ENCODE measurements at regions not wholly inside any gene's neighbourhood (a gene's known extent, or its start where the extent isn't known, plus 50 kb on each side); places are given as distances from the start of the nearest gene placed in this dataset.

DNA sequence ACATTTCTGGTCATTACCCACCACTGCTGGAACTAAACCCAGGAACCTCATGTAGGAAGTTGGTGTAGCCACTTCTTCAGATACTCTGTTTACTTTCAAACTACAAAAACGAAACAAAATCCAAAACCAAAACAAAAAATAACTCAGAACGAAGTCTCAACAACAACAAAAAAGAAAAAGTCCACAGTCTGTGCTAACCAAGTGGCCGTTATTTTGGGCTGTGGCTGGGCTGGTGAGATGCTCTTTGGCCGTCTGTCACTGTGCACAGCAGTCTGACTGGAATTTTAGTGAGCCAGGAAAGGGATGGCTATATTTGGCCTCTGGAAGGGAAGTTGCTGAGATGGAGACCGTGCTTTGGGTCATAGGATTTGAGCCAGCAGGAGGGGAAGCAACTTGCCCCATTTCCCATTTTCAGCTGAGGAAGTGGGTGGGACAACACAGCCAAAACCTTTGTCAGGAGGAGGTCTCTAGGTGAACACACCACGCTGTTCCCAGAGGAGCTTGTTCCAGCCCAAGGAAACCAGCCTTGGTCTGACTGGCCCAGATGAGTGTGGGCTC, 334.1 kb downstream of the ZSWIM6 start:
- no peak overlapping the region for H3K27ac Mint-ChIP-seq
- no peaks in the 10 kb centered on the region for H3K9me3 Mint-ChIP-seq
- H3K4me1 Mint-ChIP-seq, result peaks cover 3% of the 10 kb centered on the region
- no peak for DNase-seq (ENCODE audit: low spot score in 2 of 2, unreplicated experiment in 2 of 2)
- no peaks in the 10 kb centered on the region for H3K36me3 Mint-ChIP-seq
- TF ChIP-seq, protein P1, sequence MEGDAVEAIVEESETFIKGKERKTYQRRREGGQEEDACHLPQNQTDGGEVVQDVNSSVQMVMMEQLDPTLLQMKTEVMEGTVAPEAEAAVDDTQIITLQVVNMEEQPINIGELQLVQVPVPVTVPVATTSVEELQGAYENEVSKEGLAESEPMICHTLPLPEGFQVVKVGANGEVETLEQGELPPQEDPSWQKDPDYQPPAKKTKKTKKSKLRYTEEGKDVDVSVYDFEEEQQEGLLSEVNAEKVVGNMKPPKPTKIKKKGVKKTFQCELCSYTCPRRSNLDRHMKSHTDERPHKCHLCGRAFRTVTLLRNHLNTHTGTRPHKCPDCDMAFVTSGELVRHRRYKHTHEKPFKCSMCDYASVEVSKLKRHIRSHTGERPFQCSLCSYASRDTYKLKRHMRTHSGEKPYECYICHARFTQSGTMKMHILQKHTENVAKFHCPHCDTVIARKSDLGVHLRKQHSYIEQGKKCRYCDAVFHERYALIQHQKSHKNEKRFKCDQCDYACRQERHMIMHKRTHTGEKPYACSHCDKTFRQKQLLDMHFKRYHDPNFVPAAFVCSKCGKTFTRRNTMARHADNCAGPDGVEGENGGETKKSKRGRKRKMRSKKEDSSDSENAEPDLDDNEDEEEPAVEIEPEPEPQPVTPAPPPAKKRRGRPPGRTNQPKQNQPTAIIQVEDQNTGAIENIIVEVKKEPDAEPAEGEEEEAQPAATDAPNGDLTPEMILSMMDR (IDR thresholded peaks at IDR 0.05; ENCODE audit: unreplicated experiment), result no peak
- no peak overlapping the region for H3K4me3 Mint-ChIP-seq
- peaks cover 73% of the 10 kb centered on the region for H3K27me3 Mint-ChIP-seq (ENCODE audit: low read depth)

GRCh38 chr5:61667525-61668218, 335.6 kb downstream of the ZSWIM6 start:
- Mint-ChIP-seq H3K27ac (no peak overlapping the region), H3K4me3 (no peak overlapping the region), H3K36me3 (no peaks in the 10 kb centered on the region), H3K27me3 (ENCODE audit: low read depth) (peaks cover 58% of the 10 kb centered on the region), H3K9me3 (no peaks in the 10 kb centered on the region), H3K4me1 (peaks cover 3% of the 10 kb centered on the region)
- TF ChIP-seq, protein P1 (IDR thresholded peaks at IDR 0.05; ENCODE audit: unreplicated experiment), result no peak
- DNase-seq (ENCODE audit: low spot score in 2 of 2, unreplicated experiment in 2 of 2), result no peak

GRCh38 chr5:61669531-61669930, 337.5 kb downstream of the ZSWIM6 start:
- no peak overlapping the region for H3K4me3 Mint-ChIP-seq
- no peaks in the 10 kb centered on the region for H3K36me3 Mint-ChIP-seq
- no peak overlapping the region for H3K27ac Mint-ChIP-seq
- TF ChIP-seq, protein P1 (IDR thresholded peaks at IDR 0.05; ENCODE audit: unreplicated experiment), result no peak
- H3K27me3 Mint-ChIP-seq (ENCODE audit: low read depth), result peaks cover 40% of the 10 kb centered on the region
- no peaks in the 10 kb centered on the region for H3K9me3 Mint-ChIP-seq
- DNase-seq (ENCODE audit: low spot score in 2 of 2, unreplicated experiment in 2 of 2), result no peak
- peaks cover 3% of the 10 kb centered on the region for H3K4me1 Mint-ChIP-seq

DNA sequence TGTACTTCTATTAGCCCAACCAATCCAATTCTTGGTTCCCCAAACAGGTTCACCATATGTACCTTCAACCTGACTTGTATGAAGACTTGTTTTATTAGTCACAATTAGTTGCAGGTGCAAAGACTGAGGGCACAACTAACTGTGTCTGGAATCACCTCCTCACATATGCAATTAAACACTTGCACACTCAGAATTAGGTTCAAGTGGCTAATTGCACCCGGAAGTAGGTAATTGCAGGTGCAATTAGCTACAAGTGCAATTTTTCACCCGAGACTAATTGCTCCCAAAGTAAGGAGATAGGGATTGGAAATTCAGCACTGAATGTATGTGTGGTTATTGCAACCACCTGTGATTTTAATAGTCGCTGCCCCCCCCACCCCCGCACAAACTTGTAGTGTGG, 338.9 kb downstream of the ZSWIM6 start:
- peaks cover 3% of the 10 kb centered on the region for H3K4me1 Mint-ChIP-seq
- DNase-seq (ENCODE audit: low spot score in 2 of 2, unreplicated experiment in 2 of 2), result no peak
- no peaks in the 10 kb centered on the region for H3K9me3 Mint-ChIP-seq
- no peaks in the 10 kb centered on the region for H3K36me3 Mint-ChIP-seq
- H3K27ac Mint-ChIP-seq, result no peak overlapping the region
- TF ChIP-seq, protein P1 (IDR thresholded peaks at IDR 0.05; ENCODE audit: unreplicated experiment), result no peak
- H3K4me3 Mint-ChIP-seq, result no peak overlapping the region
- peaks cover 38% of the 10 kb centered on the region for H3K27me3 Mint-ChIP-seq (ENCODE audit: low read depth)

DNA sequence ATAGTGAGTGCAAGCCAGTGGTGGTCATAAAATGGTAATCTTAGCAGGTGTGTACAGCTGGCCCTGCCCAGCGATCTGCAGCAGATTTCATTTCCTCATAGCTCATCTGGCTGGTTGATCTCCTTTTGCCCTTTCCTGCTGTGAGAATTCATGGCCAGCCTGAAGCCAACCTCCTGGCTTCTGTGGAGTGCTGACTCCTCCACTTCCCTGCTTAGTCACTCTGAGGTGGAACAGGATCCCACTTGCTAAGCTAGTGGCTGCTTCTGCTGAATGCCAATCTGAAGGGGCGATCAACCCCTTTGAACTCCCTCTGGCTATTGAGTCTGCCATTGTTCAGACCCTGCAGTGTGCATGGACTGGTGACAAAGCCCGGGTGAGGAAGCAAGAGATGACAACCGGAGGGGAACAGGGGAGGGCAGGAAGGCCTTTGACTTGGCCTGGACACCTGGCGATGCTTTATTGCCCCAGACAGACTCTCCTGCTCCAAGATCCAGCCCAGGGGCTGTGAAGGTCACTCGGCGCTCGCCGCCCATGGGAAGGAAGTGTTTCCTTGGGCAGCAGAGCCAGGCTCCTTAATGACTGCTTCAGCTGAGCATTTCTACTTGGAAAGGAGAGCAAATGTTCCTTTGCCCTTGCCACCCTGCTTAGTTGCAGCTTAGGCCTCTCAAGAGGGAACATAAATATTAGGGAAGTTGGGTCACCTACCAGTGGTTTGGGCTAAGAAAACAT, 341.1 kb downstream of the ZSWIM6 start:
- no peak for DNase-seq (ENCODE audit: low spot score in 2 of 2, unreplicated experiment in 2 of 2)
- TF ChIP-seq, protein P1 (IDR thresholded peaks at IDR 0.05; ENCODE audit: unreplicated experiment), result no peak
- no peak overlapping the region for H3K27ac Mint-ChIP-seq
- H3K4me1 Mint-ChIP-seq, result peaks cover 3% of the 10 kb centered on the region
- peaks cover 26% of the 10 kb centered on the region for H3K27me3 Mint-ChIP-seq (ENCODE audit: low read depth)
- no peak overlapping the region for H3K4me3 Mint-ChIP-seq
- H3K9me3 Mint-ChIP-seq, result no peaks in the 10 kb centered on the region
- no peaks in the 10 kb centered on the region for H3K36me3 Mint-ChIP-seq

Data from mesothelial cell of epicardium (in vitro differentiated cells).